H1 (cell line): ENCODE measurements at regions not wholly inside any gene's neighbourhood (a gene's known extent, or its start where the extent isn't known, plus 50 kb on each side); places are given as distances from the start of the nearest gene placed in this dataset.

Source experiments
- CHD1 ChIP-seq: IDR thresholded peaks from 2 replicates; pipeline ENCODE4 v1.6.1; 2012; ENCODE audit warnings: low read depth, low read length, improper control_type of control experiment
- CHD2 ChIP-seq: IDR thresholded peaks from 2 replicates; pipeline ENCODE4 v1.6.1; 2012; ENCODE audit warnings: low read length, improper control_type of control experiment
- CHD7 ChIP-seq: fragments of 300-600 bp; sonication (generic); IDR thresholded peaks from 2 replicates; pipeline ENCODE4 v1.7.1; 2012; ENCODE audit warnings: low read length, moderate library complexity, mild to moderate bottlenecking, inconsistent platforms; ENCODE audit not compliant: insufficient replicate concordance
- CTCF ChIP-seq, 3 experiments: IDR thresholded peaks; 1 replicate in 2 of 3; 2 replicates in 1 of 3; pipeline versions ENCODE4 v1.5.1 to v1.6.1; 2011; ENCODE audit warnings: low read length in 3 of 3, mild to moderate bottlenecking in 3 of 3, inconsistent platforms in 2 of 3, low read depth in 1 of 3, moderate library complexity in 1 of 3; ENCODE audit not compliant: insufficient read depth in 1 of 3; ENCODE audit errors: control extremely low read depth in 1 of 3
- GABPA ChIP-seq: IDR thresholded peaks from 2 replicates; pipeline ENCODE4 v1.6.1; 2011; ENCODE audit warnings: mild to moderate bottlenecking, low read length, moderate library complexity, borderline replicate concordance; ENCODE audit not compliant: insufficient read depth
- HDAC6 ChIP-seq: IDR thresholded peaks from one replicate; pipeline ENCODE4 v1.7.1; 2012; ENCODE audit warnings: low read depth, mild to moderate bottlenecking, inconsistent platforms, low read length, moderate library complexity
- JUN ChIP-seq: IDR thresholded peaks from 2 replicates; pipeline ENCODE4 v1.6.1; 2011; ENCODE audit warnings: low read depth, mild to moderate bottlenecking, improper control_type of control experiment, low read length
- MAX ChIP-seq: IDR thresholded peaks from 2 replicates; pipeline ENCODE4 v1.6.1; 2012; ENCODE audit warnings: inconsistent platforms
- POLR2A ChIP-seq, 2 experiments: IDR thresholded peaks; 1 replicate in 1 of 2; 2 replicates in 1 of 2; pipeline ENCODE4 v1.6.1; 2011; ENCODE audit warnings: low read depth in 2 of 2, low read length in 2 of 2, mild to moderate bottlenecking in 2 of 2; ENCODE audit errors: control extremely low read depth in 1 of 2
- POLR2AphosphoS5 ChIP-seq: IDR thresholded peaks from 2 replicates; pipeline ENCODE4 v1.6.1; 2011; ENCODE audit warnings: low read depth, low read length
- RBBP5 ChIP-seq: IDR thresholded peaks from 2 replicates; pipeline ENCODE4 v1.7.1; 2012; ENCODE audit warnings: low read depth, mild to moderate bottlenecking, inconsistent platforms, low read length, moderate library complexity, borderline replicate concordance
- TAF1 ChIP-seq: IDR thresholded peaks from 2 replicates; pipeline ENCODE4 v1.6.1; 2011; ENCODE audit warnings: mild to moderate bottlenecking, low read depth, low read length
- USF2 ChIP-seq: IDR thresholded peaks from 2 replicates; pipeline ENCODE4 v1.6.1; 2011; ENCODE audit warnings: low read length, improper control_type of control experiment
- YY1 ChIP-seq: IDR thresholded peaks from 2 replicates; pipeline ENCODE4 v1.6.1; 2011; ENCODE audit warnings: low read depth, mild to moderate bottlenecking, low read length

GRCh38 chr2:176449852-176450251, 180.6 kb downstream of the MTX2 start:
- no peak for TF ChIP-seq POLR2AphosphoS5
- TF ChIP-seq TAF1: 0 out of 2 replicates have a peak, but pooled peaks have one; percentile 25
- no peak for TF ChIP-seq CTCF (IDR thresholded peaks at IDR 0.05; ENCODE audit: control extremely low read depth in 1 of 3, insufficient read depth in 1 of 3, low read depth in 1 of 3, low read length in 3 of 3)
- no peak for TF ChIP-seq POLR2A (IDR thresholded peaks at IDR 0.05; ENCODE audit: control extremely low read depth in 1 of 2, low read depth in 2 of 2, low read length in 2 of 2)
- peak; percentile 67; the same call in 1 of the 2 replicates for TF ChIP-seq YY1
- no peak for TF ChIP-seq JUN
- peak; percentile 95 for TF ChIP-seq CHD7
- TF ChIP-seq CHD1: no peak
- no peak for TF ChIP-seq CHD2
- TF ChIP-seq RBBP5: no peak
- no peak for TF ChIP-seq GABPA
- TF ChIP-seq USF2: no peak
- no peak for TF ChIP-seq MAX
- no peak for TF ChIP-seq HDAC6
